Neuronal stem cell (in vitro differentiated cells): ENCODE measurements at regions not wholly inside any gene's neighbourhood (a gene's known extent, or its start where the extent isn't known, plus 50 kb on each side); places are given as distances from the start of the nearest gene placed in this dataset.

Source experiments
- DNase-seq: peaks from one replicate; pipeline ENCODE4 v3.0.0-alpha.2; 2013; ENCODE audit warnings: low spot score
- H2AFZ ChIP-seq: one replicate; pipeline ENCODE4 v1.6.1; 2013; ENCODE audit warnings: mild to moderate bottlenecking, low read length, inconsistent platforms
- H2AK5ac ChIP-seq: 2 replicates; pipeline ENCODE4 v1.6.1; 2013; ENCODE audit warnings: low read depth, mild to moderate bottlenecking, inconsistent platforms, low read length, moderate library complexity, mixed read lengths
- H2BK120ac ChIP-seq: 2 replicates; pipeline ENCODE4 v1.6.1; 2013; ENCODE audit warnings: low read depth, mild to moderate bottlenecking, inconsistent platforms, low read length, moderate library complexity, mixed read lengths
- H2BK12ac ChIP-seq: one replicate; pipeline ENCODE4 v1.6.1; 2013; ENCODE audit warnings: low read length, inconsistent platforms
- H2BK15ac ChIP-seq: 2 replicates; pipeline ENCODE4 v1.6.1; 2013; ENCODE audit warnings: mild to moderate bottlenecking, low read length, inconsistent platforms, mixed read lengths
- H2BK5ac ChIP-seq: one replicate; pipeline ENCODE4 v1.6.1; 2013; ENCODE audit warnings: inconsistent platforms, mild to moderate bottlenecking, low read length, moderate library complexity
- H3K14ac ChIP-seq: one replicate; pipeline ENCODE4 v1.6.1; 2013; ENCODE audit warnings: low read length, inconsistent platforms
- H3K18ac ChIP-seq: 2 replicates; pipeline ENCODE4 v1.6.1; 2013; ENCODE audit warnings: low read length, inconsistent platforms
- H3K23ac ChIP-seq: 2 replicates; pipeline ENCODE4 v1.6.1; 2013; ENCODE audit warnings: low read depth, mild to moderate bottlenecking, mixed read lengths, low read length, inconsistent platforms; ENCODE audit not compliant: poor library complexity
- H3K27ac ChIP-seq: replicated peaks from 3 replicates; pipeline ENCODE4 v1.5.1; 2013; ENCODE audit warnings: low read length, inconsistent platforms
- H3K27me3 ChIP-seq, 3 experiments: 2 replicates each; pipeline ENCODE4 v1.6.1; 2013; ENCODE audit warnings: low read length in 3 of 3, mild to moderate bottlenecking in 2 of 3, inconsistent platforms in 1 of 3, low read depth in 1 of 3, mixed read lengths in 1 of 3, moderate library complexity in 1 of 3; ENCODE audit not compliant: control insufficient read depth in 3 of 3, insufficient read depth in 3 of 3
- H3K36me3 ChIP-seq, 2 donors: replicated peaks in 1 of 2; 2 replicates each; pipeline ENCODE4 v1.6.1; 2013; ENCODE audit warnings: low read length in 2 of 2; ENCODE audit not compliant: control insufficient read depth in 2 of 2, insufficient read depth in 2 of 2
- H3K4ac ChIP-seq: 2 replicates; pipeline ENCODE4 v1.6.1; 2013; ENCODE audit warnings: inconsistent platforms, mild to moderate bottlenecking, low read length, moderate library complexity
- H3K4me1 ChIP-seq, 2 donors: 1 replicate in 1 of 2; 2 replicates in 1 of 2; pipeline ENCODE4 v1.6.1; 2013; ENCODE audit warnings: low read length in 2 of 2, low read depth in 1 of 2; ENCODE audit not compliant: control insufficient read depth in 2 of 2, insufficient read depth in 1 of 2
- H3K4me2 ChIP-seq: one replicate; pipeline ENCODE4 v1.6.1; 2013; ENCODE audit warnings: mild to moderate bottlenecking, low read length, inconsistent platforms; ENCODE audit not compliant: insufficient read depth, poor library complexity, severe bottlenecking
- H3K4me3 ChIP-seq, 2 donors: 2 replicates each; pipeline ENCODE4 v1.5.1; 2013; ENCODE audit warnings: low read length in 2 of 2, mild to moderate bottlenecking in 2 of 2, inconsistent platforms in 1 of 2, moderate library complexity in 1 of 2
- H3K79me1 ChIP-seq: one replicate; pipeline ENCODE4 v1.6.1; 2013; ENCODE audit warnings: low read depth, mild to moderate bottlenecking, inconsistent platforms, low read length, moderate library complexity
- H3K9ac ChIP-seq: one replicate; pipeline ENCODE4 v1.6.1; 2013; ENCODE audit warnings: mild to moderate bottlenecking, low read depth, low read length, inconsistent platforms; ENCODE audit not compliant: poor library complexity
- H3K9me3 ChIP-seq, 2 donors: replicated peaks in 1 of 2; 2 replicates each; pipeline versions ENCODE3 to v1.6.1; 2013; ENCODE audit warnings: low read length in 2 of 2, mild to moderate bottlenecking in 2 of 2, inconsistent platforms in 1 of 2, low read depth in 1 of 2, mixed read lengths in 1 of 2, moderate library complexity in 1 of 2; ENCODE audit not compliant: control insufficient read depth in 2 of 2, insufficient read depth in 1 of 2
- H4K8ac ChIP-seq: one replicate; pipeline ENCODE4 v1.6.1; 2013; ENCODE audit warnings: low read depth, mild to moderate bottlenecking, inconsistent platforms, low read length, moderate library complexity
- H4K91ac ChIP-seq: one replicate; pipeline ENCODE4 v1.6.1; 2013; ENCODE audit warnings: low read length, low read depth, mild to moderate bottlenecking, inconsistent platforms; ENCODE audit not compliant: poor library complexity
- WGBS, 2 donors: extraction: QIAGEN DNeasy Blood & Tissue Kit; methylation state at CpG; one replicate each; pipeline ENCODE4 v1.1.7; 2013; ENCODE audit warnings: missing lambda C conversion rate in 2 of 2, mixed read lengths in 1 of 2; ENCODE audit not compliant: insufficient read length in 2 of 2, insufficient replicate concordance in 1 of 2; ENCODE audit errors: extremely low coverage in 2 of 2; 5-methylcytosine and 5-hydroxymethylcytosine counted together

- WGBS, 2 donors = no CpG with 5 or more reads among the region's 2 CpGs
- no peak overlapping the region for H3K14ac ChIP-seq
- no peak overlapping the region for H2BK15ac ChIP-seq
- no peak overlapping the region for H2BK12ac ChIP-seq
- no peak overlapping the region for H3K9ac ChIP-seq
- H3K18ac ChIP-seq = no peak overlapping the region
- no peak overlapping the region for H3K4me3 ChIP-seq
- no peak overlapping the region for H2BK120ac ChIP-seq
- no peak overlapping the region for H4K8ac ChIP-seq
- no peak overlapping the region for H2AFZ ChIP-seq
- H2BK5ac ChIP-seq = no peak overlapping the region
- no peaks in the 10 kb centered on the region for H3K79me1 ChIP-seq
- H3K27me3 ChIP-seq = peaks cover 0 to 6% (median 0%) of the 10 kb centered on the region in 3 experiments
- no peak overlapping the region for H3K4me2 ChIP-seq
- no peak overlapping the region for H3K27ac ChIP-seq
- H2AK5ac ChIP-seq = no peak overlapping the region
- no peak for DNase-seq
- no peak overlapping the region for H3K4ac ChIP-seq
- H3K9me3 ChIP-seq = no peaks in the 10 kb centered on the region
- H3K36me3 ChIP-seq = no peaks in the 10 kb centered on the region
- H3K4me1 ChIP-seq = no peaks in the 10 kb centered on the region
- no peak overlapping the region for H4K91ac ChIP-seq
- H3K23ac ChIP-seq = no peak overlapping the region
These were observed 536.7 kb upstream of the LMCD1 start for GRCh38 chr3:7964899-7965298.

- DNase-seq = no peak
- H3K79me1 ChIP-seq = no peaks in the 10 kb centered on the region
- no peak overlapping the region for H4K91ac ChIP-seq
- peaks cover 0 to 7% of the 10 kb centered on the region in 2 donors for H3K4me1 ChIP-seq
- H3K27me3 ChIP-seq = no peaks in the 10 kb centered on the region
- H4K8ac ChIP-seq = no peak overlapping the region
- no peak overlapping the region for H3K9ac ChIP-seq
- no peak overlapping the region for H3K4me2 ChIP-seq
- no peak overlapping the region for H3K4ac ChIP-seq
- no peak overlapping the region for H3K23ac ChIP-seq
- H2BK5ac ChIP-seq = no peak overlapping the region
- no peak overlapping the region for H3K4me3 ChIP-seq
- no CpG with 5 or more reads among the region's 1 CpG for WGBS, 2 donors
- peak overlapping the region; percentile 25 for H3K27ac ChIP-seq
- peak overlapping the region; percentile 62 for H3K18ac ChIP-seq
- H2AFZ ChIP-seq = no peak overlapping the region
- H2AK5ac ChIP-seq = no peak overlapping the region
- H3K36me3 ChIP-seq = no peaks in the 10 kb centered on the region
- no peak overlapping the region for H2BK120ac ChIP-seq
- no peak overlapping the region for H3K14ac ChIP-seq
- no peak overlapping the region for H2BK15ac ChIP-seq
- no peak overlapping the region for H2BK12ac ChIP-seq
- H3K9me3 ChIP-seq = no peaks in the 10 kb centered on the region
These were observed 528.6 kb upstream of the LMCD1 start for GRCh38 chr3:7973006-7973405.

- H2BK120ac ChIP-seq = no peak overlapping the region
- no peak overlapping the region for H4K91ac ChIP-seq
- no peak overlapping the region for H3K23ac ChIP-seq
- H3K4me2 ChIP-seq = no peak overlapping the region
- DNase-seq = peak; percentile 6
- no peak overlapping the region for H3K4ac ChIP-seq
- no peaks in the 10 kb centered on the region for H3K79me1 ChIP-seq
- no peak overlapping the region for H3K4me3 ChIP-seq
- H2AFZ ChIP-seq = peak overlapping the region; percentile 70
- no peak overlapping the region for H3K9ac ChIP-seq
- peaks cover 0 to 12% of the 10 kb centered on the region in 2 donors for H3K4me1 ChIP-seq
- no peak overlapping the region for H3K14ac ChIP-seq
- no peak overlapping the region for H3K18ac ChIP-seq
- H3K27ac ChIP-seq = no peak overlapping the region
- WGBS, 2 donors = no CpG with 5 or more reads among the region's 5 CpGs
- H2BK12ac ChIP-seq = no peak overlapping the region
- no peaks in the 10 kb centered on the region for H3K27me3 ChIP-seq
- H4K8ac ChIP-seq = no peak overlapping the region
- no peak overlapping the region for H2BK5ac ChIP-seq
- no peaks in the 10 kb centered on the region for H3K36me3 ChIP-seq
- H2BK15ac ChIP-seq = no peak overlapping the region
- H2AK5ac ChIP-seq = no peak overlapping the region
- no peaks in the 10 kb centered on the region for H3K9me3 ChIP-seq
These were observed 524.2 kb upstream of the LMCD1 start for GRCh38 chr3:7977245-7978086.

- Histone ChIP-seq H2BK12ac (no peak overlapping the region), H3K23ac (no peak overlapping the region), H3K4ac (no peak overlapping the region), H2AFZ (peak overlapping the region; percentile 70), H3K9ac (no peak overlapping the region), H3K18ac (no peak overlapping the region), H2AK5ac (no peak overlapping the region), H3K27me3 (no peaks in the 10 kb centered on the region), H3K36me3 (no peaks in the 10 kb centered on the region), H3K4me1 (peaks cover 0 to 11% of the 10 kb centered on the region in 2 donors), H2BK120ac (no peak overlapping the region), H3K14ac (no peak overlapping the region), H4K91ac (no peak overlapping the region), H4K8ac (no peak overlapping the region), H3K9me3 (no peaks in the 10 kb centered on the region), H3K79me1 (no peaks in the 10 kb centered on the region), H2BK5ac (no peak overlapping the region), H3K4me2 (no peak overlapping the region), H3K27ac (no peak overlapping the region), H2BK15ac (no peak overlapping the region), H3K4me3 (no peak overlapping the region)
- no CpG with 5 or more reads among the region's 6 CpGs for WGBS, 2 donors
- DNase-seq = peak; percentile 64
These were observed 523.6 kb upstream of the LMCD1 start for GRCh38 chr3:7978087-7978422.
